IPS-NIHi7 (cell line): ENCODE measurements at regions not wholly inside any gene's neighbourhood (a gene's known extent, or its start where the extent isn't known, plus 50 kb on each side); places are given as distances from the start of the nearest gene placed in this dataset.
A peak's percentile ranks its signal among the peaks of the same experiment; 100 is the strongest.

Experiments
- DNase-seq: peaks from one replicate; pipeline ENCODE4 v3.0.0; 2012; ENCODE audit warnings: mixed read lengths; ENCODE audit errors: extremely low spot score

DNA sequence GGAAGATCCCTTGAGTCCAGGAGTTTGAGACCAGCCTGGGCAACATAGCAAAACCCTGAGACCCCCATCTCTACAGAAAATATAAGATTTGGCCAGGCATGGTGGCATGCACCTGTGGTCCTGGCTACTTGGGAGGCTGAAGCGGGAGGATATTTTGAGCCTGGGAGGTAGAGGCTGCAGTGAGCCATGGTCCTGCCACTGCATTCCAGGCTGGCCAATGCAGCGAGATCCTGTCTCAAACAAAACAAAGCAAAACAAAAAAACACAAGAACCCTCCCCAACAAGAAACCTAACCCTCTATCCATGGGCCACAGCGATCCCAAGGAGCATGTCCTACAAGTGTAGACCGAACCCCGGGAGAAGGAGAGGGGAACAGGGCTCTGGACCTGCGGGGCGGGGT, 133.3 kb downstream of the MGAT5B start:
- DNase-seq, result no peak

DNA sequence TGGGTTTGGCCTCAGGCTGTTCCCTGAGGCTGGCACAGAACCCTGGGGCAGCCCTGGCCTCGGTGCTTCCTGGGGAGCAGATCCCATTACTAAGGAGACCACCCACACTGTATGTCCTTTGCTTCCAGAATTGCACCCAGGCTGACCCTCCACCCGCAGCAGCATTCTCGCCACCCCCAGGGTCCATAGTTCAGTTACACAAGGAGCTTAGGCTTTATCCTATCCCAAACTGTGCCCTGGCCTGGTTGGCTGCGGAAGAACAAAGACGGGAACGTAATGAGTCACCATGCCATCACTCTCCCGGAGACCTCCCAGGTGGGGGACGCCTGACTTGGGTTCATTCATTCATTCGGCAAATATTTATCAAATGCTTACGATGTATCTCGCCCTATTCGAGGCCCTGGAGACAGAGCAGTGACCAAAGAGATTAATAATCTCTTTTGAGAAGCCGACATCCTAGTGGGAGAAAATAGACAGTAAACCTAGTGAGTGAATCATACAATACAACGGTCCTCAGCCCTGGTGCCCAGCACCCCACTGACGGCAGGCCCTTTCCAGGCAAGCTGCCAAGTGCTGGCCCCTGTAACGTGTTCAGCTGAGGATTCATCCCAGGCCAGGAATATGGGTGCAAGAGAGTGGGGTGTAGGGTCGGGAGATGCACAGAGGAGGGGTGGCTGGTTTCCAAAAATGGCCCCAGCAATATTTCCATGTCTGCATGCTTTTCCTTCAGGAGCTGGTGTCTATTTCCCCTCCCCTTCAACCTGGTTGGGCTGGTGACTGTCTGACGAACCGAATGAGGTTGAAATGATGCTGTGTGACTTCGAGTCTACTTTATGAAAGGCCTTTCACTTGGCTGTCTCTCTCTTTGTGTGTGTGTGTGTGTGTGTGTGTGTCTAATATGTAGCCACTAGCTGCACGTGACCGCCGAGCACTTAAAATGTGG, 134.2 kb downstream of the MGAT5B start:
- DNase-seq, result peak; percentile 67

DNA sequence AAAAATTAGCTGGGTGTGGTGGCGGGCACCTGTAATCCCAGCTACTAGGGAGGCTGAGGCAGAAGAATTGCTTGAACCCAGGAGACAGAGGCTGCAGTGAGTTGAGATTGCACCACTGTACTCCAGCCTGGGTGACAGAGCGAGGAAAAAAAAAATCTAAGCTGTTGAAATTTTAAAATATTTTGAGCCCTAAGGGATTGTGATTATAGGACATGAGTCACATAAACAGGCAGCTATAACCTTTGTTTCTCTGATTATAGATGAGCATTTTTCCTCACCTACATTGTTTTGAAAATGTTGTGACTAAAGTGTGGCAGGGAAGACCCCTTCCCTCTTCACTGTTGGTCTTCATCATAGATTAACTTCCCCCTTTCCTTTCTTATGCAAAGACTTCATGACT, 135.5 kb downstream of the MGAT5B start:
- DNase-seq, result no peak

DNA sequence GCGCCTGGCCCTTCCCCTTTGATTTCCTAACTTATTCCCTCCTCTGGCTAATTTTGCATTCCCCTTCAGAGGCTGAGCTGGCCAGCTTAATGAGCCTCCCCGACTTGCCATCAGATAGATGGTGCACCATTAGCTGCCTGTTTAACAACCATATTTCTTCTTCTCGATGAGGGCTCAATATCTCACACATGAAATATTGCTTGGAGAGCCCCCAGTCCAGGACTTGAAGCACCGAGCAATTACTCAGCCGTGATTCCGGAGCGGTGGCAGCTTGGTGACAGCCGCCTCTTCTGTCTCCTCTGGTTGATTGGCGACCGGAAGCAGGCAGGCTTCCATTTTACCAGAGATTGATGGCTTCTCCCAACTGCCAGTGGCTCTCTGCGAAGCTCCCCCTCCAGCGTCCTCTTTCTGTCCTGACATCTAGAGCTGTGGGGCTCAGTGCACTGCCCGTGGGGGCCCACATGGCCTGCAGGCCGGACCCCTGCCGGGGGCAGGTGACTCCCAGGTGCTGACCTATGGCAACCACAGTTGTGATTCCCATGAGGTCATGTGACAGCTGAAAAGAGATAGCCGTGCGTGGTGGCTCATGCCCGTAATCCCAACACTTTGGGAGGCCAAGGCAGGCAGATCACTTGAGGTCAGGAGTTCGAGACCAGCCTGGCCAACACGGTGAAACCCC, 133.7 kb upstream of the SEC14L1 start:
- no peak for DNase-seq

DNA sequence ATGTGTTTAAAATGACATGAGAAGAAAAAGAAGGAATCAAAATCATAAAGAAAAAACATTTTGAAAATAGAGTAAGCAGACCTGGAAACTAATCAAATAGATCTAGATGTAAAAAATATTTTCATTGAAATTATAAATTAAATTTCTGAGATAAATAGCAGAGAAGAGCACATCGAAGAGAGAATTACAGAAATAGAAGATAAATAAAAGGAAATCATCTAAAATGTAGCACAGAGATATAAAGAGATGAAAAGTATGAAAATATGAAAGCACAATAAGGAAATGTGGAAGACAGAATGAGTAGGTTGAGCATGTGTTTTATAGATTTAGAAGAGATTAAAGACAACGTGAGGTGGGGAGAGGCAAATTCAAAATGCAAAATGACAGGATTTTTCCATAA, 130.9 kb upstream of the SEC14L1 start:
- DNase-seq, result no peak

DNA sequence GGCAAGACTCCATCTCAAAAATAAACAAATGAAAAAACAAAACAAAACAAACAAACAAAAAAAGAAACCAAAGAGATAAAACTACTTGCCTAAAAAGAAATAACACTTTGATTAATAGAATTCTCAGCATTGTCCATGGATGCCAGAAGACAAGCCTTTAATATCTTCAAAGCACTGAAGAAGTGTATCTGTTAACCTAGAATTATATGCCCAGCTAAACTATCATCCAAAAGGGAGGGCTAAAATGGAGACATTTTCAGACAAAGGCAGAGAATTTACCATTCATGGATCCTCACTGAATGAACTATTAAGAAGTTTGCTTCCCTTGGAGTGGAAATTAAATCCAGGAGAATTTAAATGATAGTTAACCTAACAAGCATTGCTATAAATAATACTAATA, 130.1 kb upstream of the SEC14L1 start:
- DNase-seq, result no peak

DNA sequence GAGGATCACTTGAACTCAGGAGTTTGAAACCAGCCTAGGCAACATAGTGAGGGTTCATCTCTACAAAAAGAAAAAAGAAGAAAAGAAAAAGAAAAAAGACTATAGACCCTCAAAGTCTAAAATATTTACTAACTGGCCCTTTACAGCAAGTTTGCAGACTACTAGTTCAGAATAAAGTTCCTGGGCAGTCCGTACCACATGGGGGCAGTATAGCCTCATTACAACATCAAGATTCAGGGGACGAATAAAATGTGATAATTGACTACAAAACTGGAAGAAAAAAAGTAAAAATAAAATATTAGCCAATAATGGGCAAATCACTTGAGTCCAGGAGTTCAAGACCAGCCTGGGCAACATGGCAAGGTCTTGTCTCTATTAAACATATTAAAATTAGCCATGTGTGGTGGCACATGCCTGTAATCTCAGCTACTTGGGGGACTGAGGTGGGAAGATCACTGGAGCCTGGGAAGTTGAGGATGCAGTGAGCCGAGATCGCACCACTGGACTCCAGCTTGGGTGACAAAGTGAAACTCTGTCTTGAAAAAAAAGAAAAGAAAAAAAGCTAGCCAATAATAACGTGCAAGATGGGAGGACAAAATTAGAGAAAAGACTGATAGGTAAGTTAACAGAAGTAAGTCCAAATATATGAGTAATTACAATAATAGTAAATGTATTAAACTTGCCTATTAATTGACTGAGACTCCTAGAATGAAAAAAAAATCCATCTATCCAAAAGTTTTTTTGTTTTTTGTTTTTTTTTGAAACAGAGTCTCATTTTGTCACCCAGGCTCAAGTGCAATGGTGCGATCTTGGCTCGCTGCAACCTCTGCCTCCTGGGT, 129.4 kb upstream of the SEC14L1 start:
- DNase-seq, result no peak

DNA sequence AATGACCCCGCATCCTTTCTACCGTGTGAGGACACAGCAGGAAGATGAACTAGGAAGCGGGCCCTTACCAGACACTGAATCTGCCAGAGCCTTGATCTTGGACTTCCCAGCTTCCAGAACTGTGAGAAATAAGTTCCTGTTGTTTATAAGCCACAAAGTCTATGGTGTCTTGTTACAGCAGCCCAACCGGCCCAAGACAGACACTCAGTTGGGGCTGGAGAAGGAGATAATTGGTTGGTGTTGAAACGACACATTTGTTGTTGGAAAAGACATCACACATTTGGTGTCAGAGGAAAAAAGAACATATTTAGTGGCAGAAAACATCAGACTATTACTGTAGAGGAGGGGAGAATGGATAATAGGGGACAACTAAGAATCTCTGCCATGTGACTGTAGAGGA, 122.3 kb upstream of the SEC14L1 start:
- no peak for DNase-seq

DNA sequence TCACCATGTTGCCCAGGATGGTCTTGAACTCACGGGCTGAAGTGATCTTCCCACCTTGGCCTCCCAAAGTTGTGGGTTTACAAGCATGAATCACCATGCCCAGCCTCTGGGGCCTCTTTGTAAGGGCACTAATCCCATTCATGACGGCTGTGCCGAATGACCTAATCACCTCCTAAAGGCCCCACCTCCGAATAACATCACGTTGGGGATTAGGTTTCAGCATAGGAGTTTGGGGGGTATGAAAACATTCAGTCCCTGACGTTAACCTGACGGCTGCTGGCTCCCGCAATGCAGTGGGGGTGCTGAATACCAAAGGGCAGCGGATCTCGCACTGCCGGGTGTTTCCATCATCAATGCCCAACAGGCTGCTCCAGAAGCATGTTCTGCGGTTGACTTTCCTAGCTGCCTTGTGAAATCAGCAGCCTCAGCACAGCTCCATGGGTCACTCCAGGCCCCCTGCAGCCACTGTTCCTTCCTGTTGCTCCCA, 120.8 kb upstream of the SEC14L1 start:
- DNase-seq, result no peak

DNA sequence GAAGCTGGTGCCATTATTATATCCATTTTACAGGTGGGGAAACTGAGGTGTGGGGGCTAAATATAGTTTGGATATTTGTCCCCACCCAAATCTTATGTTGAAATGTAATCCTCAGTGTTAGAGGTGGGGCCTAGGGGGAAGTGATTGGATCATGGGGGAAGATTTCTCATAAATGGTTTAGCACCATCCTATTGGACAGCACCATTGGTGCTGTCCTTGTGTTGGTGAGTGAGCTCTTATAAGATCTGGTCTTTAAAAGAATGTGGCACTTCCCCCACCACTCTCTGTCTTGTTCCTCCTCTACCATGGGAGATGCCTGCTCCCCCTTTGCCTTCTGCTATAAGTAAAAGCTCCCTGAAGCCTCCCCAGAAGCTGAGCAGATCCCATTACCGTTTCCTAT, 119.8 kb upstream of the SEC14L1 start:
- DNase-seq, result no peak

DNA sequence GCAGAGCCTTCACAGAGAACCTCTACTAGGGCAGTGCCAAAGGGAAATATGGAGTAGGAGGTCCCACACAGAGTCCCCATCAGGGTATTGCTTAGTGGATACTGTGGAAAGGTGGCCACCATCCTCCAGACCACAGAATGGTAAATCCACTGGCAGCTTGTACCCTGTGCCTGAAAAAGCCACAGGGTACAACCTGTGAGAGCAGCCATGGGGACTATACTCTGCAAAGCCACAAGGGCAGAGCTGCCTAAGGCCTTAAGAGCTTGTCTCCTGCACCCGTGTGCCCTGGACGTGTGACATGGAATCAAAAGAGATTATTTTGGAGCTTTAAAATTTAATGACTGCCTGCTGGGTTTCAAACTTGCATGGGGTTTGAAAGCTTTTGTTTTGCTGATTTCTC, 118.0 kb upstream of the SEC14L1 start:
- DNase-seq, result peak; percentile 1

DNA sequence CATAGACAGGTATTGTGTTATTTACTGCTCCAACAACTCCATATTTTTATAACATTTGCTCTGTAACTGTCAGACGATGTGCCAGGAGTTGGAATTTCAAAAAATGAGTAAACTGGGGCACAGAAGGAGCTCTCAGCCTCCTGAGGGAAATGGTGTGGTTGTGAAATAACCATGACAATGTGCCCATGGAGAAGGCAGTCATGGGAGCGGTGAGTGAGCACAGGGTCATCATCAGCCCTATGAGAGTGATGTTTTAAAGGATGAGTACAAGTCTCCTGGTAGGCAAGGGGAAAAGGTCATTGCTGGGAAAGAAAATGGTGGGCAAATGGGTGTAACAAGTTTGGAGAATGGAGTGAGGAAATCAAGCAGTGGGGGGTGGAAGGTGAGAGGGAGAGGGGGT, 115.0 kb upstream of the SEC14L1 start:
- no peak for DNase-seq

DNA sequence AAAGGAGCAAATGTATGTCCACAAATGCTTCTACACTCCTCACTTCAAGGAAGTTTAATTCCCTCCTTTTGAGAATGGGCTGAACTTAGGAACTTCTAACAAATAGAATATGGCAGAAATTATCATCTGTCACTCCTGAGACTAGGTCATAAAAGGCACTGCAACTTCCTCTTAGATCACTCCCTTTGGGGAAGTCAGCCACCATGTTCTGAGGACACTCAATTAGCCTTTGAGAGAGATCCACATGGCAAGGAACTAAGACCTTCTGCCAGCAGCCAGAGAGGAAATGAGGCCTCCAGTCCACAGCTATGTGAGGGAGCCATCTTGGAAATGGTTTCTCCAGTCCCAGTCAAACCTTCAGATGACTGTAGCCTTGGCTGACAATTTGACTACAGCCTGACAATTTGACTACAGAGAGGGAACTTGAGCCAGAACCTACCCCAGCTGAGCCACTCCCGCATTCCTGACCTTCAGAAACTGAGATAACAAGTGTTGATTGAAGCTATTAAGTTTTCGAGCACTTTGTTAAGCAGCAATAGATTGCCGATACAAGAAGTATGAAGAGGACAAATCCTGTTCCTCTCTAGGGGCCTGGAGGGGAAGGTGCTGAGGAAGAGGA, 113.4 kb upstream of the SEC14L1 start:
- no peak for DNase-seq

DNA sequence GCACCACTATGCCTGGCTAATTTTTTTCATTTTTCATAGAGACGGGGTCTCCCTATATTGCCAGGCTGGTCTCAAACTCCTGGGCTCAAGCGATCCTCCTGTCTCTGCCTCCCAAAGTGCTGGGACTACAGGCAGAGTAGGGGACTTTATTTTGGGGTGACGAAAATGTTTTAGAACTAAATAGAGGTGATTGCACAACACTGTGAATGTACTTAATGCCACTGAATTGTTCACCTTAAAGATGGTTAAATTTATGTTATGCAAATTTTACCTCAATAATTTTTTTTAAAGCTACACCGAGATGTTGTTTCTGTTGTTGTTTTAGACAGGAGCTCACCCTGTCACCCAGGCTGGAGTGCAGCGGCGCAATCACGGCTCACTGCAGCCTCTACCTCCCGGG, 111.9 kb upstream of the SEC14L1 start:
- no peak for DNase-seq

DNA sequence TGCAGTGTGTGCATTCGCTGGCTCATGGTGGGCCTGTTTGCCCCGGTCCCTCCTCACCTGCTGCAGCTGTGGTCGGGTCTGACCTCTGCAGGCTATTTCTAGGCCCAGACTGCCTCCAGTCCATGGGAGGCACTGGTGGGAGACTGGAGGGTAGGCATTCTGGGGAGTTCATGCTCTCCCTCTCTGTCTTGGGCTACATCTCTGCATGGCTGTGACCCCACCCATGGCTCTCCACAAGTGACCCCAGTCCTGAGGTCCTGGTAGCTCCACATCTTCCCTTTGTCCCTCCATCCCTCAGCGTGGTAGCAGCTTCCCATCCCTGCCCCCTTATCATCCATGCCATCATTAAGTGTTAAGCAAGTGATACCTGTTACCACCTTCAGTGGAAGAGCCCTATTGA, 107.8 kb upstream of the SEC14L1 start:
- DNase-seq, result no peak

DNA sequence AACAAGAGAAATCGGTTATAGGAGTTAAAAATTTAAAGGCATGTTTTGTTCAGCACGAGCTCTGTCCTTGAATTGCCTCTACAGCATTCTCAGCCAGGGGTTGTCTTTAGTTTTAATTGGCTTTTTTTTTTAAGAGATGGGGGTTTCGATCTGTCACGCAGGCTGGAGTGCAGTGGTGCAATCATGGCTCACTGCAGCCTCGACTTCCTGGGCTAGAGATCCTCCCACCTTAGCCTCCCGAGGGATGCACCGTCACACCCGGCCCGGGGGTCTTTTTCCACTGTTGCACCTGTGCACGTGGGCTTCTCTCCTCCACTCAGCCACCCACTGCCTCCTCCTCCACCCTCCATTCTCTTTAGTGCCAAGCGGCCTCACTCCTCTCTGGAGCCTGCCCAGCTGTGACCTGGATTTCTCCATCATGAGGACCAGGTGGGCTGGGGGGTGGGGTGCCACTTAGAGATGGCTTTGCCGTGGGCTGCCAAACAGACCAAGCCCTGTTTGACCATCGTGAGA, 106.8 kb upstream of the SEC14L1 start:
- no peak for DNase-seq

DNA sequence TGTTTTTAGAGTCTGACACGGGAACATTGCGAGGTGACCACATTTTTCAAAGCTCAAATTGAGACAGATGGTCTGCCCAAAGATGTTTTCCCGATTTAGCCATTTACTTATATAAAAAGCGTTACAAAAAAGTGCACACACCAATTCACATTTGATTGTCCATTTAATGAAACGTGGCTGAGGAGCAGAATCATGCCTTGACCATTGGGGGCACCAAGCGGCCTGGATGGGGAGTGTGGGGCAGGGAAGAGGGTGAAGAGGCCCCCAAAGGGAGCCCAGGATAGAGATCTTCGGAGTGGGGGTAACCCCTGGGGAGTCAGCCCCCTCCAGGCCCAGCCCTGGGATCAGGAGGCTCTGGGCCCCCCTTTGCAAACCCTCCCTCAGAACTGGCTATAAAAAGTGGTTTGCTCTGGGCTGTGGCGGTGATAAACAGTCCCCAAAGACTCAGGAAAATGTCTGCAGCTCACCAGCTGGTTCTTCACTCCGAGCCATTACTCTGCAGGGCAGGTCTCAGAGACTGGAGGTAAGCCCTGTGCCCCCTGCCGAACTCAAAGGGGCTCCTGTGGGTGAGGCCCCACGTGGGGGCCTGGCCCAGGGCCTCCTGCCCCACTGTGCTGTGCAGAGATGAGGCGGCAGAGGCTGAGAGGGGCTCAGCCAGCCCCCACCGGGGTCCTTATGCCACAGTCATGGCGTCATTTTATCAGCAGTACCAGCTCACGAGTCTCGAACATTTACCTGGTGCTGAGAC, 105.9 kb upstream of the SEC14L1 start:
- DNase-seq, result no peak

DNA sequence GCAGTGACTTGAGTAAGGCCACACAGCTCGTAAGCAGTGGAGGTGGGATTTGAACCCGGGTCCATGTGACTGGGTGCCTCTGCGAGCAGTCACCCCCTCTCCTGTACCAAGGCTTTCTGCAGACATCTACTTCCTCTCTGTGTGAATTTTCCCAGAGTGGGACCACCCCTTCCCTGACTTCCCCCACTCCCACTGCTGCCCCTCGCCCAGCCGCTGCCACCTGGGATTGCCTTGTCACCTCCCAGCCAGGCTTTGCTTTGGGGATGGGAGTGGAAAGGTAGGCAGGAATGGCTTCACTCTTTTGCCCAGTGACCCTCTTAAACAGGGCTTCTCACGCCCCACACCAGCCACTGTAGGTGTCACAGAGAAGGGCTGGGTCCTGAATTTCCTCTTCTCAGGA, 105.2 kb upstream of the SEC14L1 start:
- DNase-seq, result no peak

DNA sequence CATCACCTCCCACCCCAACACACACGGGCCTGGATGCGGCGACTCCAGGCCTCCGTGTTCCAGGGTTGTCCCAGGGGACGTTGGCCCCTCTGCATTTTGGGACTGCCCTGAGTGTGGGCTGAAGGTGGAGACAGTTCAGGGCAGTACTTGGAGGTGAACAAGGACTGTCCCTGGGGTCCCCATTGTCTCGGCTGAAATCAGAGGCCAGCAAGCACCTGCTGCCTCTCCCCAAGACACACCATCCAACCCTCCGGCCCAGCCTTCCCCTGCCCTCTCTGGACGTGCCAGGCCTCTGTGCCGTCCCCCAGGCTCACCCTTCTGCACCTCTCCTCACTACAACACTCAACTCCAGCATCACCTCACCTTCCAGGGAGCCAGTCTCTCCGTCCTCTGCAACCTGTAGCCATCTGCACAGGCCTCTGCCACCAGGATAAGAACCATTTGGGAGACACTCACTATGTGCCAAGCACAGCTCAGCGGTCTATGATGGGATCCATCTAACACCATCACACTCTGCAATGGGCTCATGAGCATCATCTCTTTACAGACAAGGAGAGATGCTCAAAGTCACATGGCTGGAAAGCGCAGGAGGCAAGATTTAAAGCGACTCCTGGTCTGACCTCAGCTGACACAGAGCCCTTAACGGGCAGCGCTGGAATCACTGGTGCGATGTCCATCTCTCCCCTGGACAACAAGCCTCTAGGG, 104.5 kb upstream of the SEC14L1 start:
- no peak for DNase-seq

DNA sequence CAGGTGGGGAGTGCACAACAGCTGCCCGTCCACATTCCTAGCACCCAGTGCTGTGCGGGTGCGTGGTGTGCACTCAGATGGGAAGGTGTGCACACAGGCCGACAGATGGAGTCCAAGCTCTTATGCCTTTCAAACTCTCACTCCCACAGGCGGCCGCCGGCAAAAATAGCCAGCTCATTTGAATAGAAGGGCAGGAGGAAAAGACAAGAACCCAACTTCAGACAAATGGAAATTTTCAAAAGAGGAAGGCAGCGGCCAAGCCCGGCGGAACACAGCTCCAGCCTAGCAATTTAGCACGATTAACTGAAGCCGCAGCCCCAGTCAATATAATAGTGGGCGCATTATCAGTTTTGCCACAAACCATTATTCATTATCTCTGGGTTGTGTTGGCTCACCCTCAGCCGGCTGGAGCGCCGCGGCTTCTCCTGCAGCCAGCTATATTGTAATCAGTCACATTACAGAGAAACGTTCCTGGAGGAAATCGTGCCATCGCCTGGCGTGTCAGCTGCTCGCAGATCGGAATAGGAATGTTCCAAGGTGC, 103.9 kb upstream of the SEC14L1 start:
- no peak for DNase-seq
